ENCODE measurements at regions not wholly inside any gene's neighbourhood (a gene's known extent, or its start where the extent isn't known, plus 50 kb on each side); places are given as distances from the start of the nearest gene placed in this dataset.
"Not testable (repeated sequence)": the region's sequence is repeated elsewhere in the genome, so short reads cannot be mapped to it uniquely, and the experiment has no call there.

- Histone ChIP-seq H3F3A (replicated peaks; ENCODE audit: insufficient read depth) (no peaks in the 10 kb centered on the region), H2AFZ (ENCODE audit: low read depth) (no peak overlapping the region), H3K4me1 (ENCODE audit: control insufficient read depth in 1 of 2, insufficient read depth in 2 of 2, low read depth in 1 of 2, low read length in 1 of 2) (no peaks in the 10 kb centered on the region; a peak in 1 of 4 replicates), H3K79me2 (ENCODE audit: insufficient read depth) (no peaks in the 10 kb centered on the region), H3K36me3 (replicated peaks in 1 of 2; ENCODE audit: control insufficient read depth in 1 of 2, insufficient read depth in 2 of 2, low read length in 1 of 2) (no peaks in the 10 kb centered on the region), H3K27ac (ENCODE audit: low read depth in 2 of 2, low read length in 1 of 2) (no peak overlapping the region), H4K20me1 (ENCODE audit: insufficient read depth) (no peaks in the 10 kb centered on the region), H3K9me2 (no peaks in the 10 kb centered on the region), H3K27me3 (ENCODE audit: insufficient read depth) (no peaks in the 10 kb centered on the region), H3K9me3 (no peaks in the 10 kb centered on the region), H3K9ac (no peak overlapping the region), H3K4me3 (ENCODE audit: low read depth in 2 of 2, low read length in 1 of 2) (no peak overlapping the region), H3K4me2 (no peak overlapping the region)
- ChIA-PET POLR2A (no interaction called here), CTCF (no interaction called here)
- TF ChIP-seq PBX3 (IDR thresholded peaks at IDR 0.05), result no peak
- DNase-seq, result no peak
- 100% methylated on average over 1 of the region's 1 CpG for WGBS (ENCODE audit: low lambda C conversion rate)
Observed at GRCh38 chr12:96085475-96085874, 50.1 kb upstream of the LTA4H start.

- H4K20me1 ChIP-seq (ENCODE audit: insufficient read depth); H3K4me2 ChIP-seq; H3K27me3 ChIP-seq (ENCODE audit: insufficient read depth); H3K9me2 ChIP-seq; H3K79me2 ChIP-seq (ENCODE audit: insufficient read depth); H3F3A ChIP-seq (replicated peaks; ENCODE audit: insufficient read depth); H2AFZ ChIP-seq (ENCODE audit: low read depth); CTCF ChIA-PET; H3K27ac ChIP-seq (ENCODE audit: low read depth in 2 of 2, low read length in 1 of 2); H3K9me3 ChIP-seq; H3K36me3 ChIP-seq (replicated peaks in 1 of 2; ENCODE audit: control insufficient read depth in 1 of 2, insufficient read depth in 2 of 2, low read length in 1 of 2); H3K9ac ChIP-seq; H3K4me1 ChIP-seq (ENCODE audit: control insufficient read depth in 1 of 2, insufficient read depth in 2 of 2, low read depth in 1 of 2, low read length in 1 of 2); POLR2A ChIA-PET; DNase-seq; H3K4me3 ChIP-seq (ENCODE audit: low read depth in 2 of 2, low read length in 1 of 2): not testable (repeated sequence)
Observed at GRCh38 chr12:96086190-96086589, 50.8 kb upstream of the LTA4H start.

- CTCF ChIA-PET, result interaction anchor here (0.8 to 2.0 kb wide), 4 partner anchors 25 to 123 kb away, joined by 3 to 7 read pairs (median 4); no protein-coding TSS in a partner anchor
- peaks cover 0 to 3% of the 10 kb centered on the region in 2 experiments; a peak in 1 of 4 replicates for H3K4me1 ChIP-seq (ENCODE audit: control insufficient read depth in 1 of 2, insufficient read depth in 2 of 2, low read depth in 1 of 2, low read length in 1 of 2)
Observed at GRCh38 chr12:96091833-96092232, 56.4 kb upstream of the LTA4H start.

More at GRCh38 chr12:96091833-96092232, 56.4 kb upstream of the LTA4H start:
- Histone ChIP-seq H3K79me2 (ENCODE audit: insufficient read depth) (no peaks in the 10 kb centered on the region), H3K9me2 (no peaks in the 10 kb centered on the region), H3K36me3 (replicated peaks in 1 of 2; ENCODE audit: control insufficient read depth in 1 of 2, insufficient read depth in 2 of 2, low read length in 1 of 2) (no peaks in the 10 kb centered on the region), H2AFZ (ENCODE audit: low read depth) (no peak overlapping the region), H3K27ac (ENCODE audit: low read depth in 2 of 2, low read length in 1 of 2) (no peak overlapping the region), H3K4me2 (no peak overlapping the region), H4K20me1 (ENCODE audit: insufficient read depth) (no peaks in the 10 kb centered on the region), H3K9me3 (no peaks in the 10 kb centered on the region), H3K27me3 (ENCODE audit: insufficient read depth) (no peaks in the 10 kb centered on the region), H3K9ac (no peak overlapping the region), H3F3A (replicated peaks; ENCODE audit: insufficient read depth) (no peaks in the 10 kb centered on the region), H3K4me3 (ENCODE audit: low read depth in 2 of 2, low read length in 1 of 2) (no peak overlapping the region)
- no peak for TF ChIP-seq NRF1 (IDR thresholded peaks at IDR 0.05; ENCODE audit: low read depth, low read length)
- no peak for TF ChIP-seq SMC3 (IDR thresholded peaks at IDR 0.05; ENCODE audit: low read depth, low read length)
- TF ChIP-seq CTCF (IDR thresholded peaks at IDR 0.05), result no peak
- TF ChIP-seq SIN3A (IDR thresholded peaks at IDR 0.05; ENCODE audit: borderline replicate concordance, low read depth, low read length), result no peak
- no peak for TF ChIP-seq FOXJ3 (CRISPR knock-in tag; IDR thresholded peaks at IDR 0.05)
- no peak for TF ChIP-seq MXI1 (IDR thresholded peaks at IDR 0.05; ENCODE audit: low read depth, low read length)
- TF ChIP-seq NFIC (IDR thresholded peaks at IDR 0.05; ENCODE audit: borderline replicate concordance), result no peak
- no peak for TF ChIP-seq EZH2phosphoT487 (IDR thresholded peaks at IDR 0.05; ENCODE audit: borderline replicate concordance, low read depth)
- TF ChIP-seq CHD2 (IDR thresholded peaks at IDR 0.05; ENCODE audit: low read length, partially characterized antibody), result no peak
- TF ChIP-seq USF2 (IDR thresholded peaks at IDR 0.05; ENCODE audit: borderline replicate concordance, low read depth, low read length), result no peak
- TF ChIP-seq POLR2AphosphoS5 (IDR thresholded peaks at IDR 0.05; ENCODE audit: low read depth, low read length), result no peak
- no peak for TF ChIP-seq IRF3 (IDR thresholded peaks at IDR 0.05; ENCODE audit: low read depth, low read length)
- no peak for TF ChIP-seq ELF1 (IDR thresholded peaks at IDR 0.05)
- TF ChIP-seq RXRA (IDR thresholded peaks at IDR 0.05; ENCODE audit: borderline replicate concordance, low read depth), result no peak
- WGBS (ENCODE audit: low lambda C conversion rate), result 56% methylated on average over 1 of the region's 1 CpG
- POLR2A ChIA-PET, result no interaction called here
- DNase-seq, result no peak
